ENCODE measurements at regions not wholly inside any gene's neighbourhood (a gene's known extent, or its start where the extent isn't known, plus 50 kb on each side); places are given as distances from the start of the nearest gene placed in this dataset.
"Not testable (repeated sequence)": the region's sequence is repeated elsewhere in the genome, so short reads cannot be mapped to it uniquely, and the experiment has no call there.

DNA sequence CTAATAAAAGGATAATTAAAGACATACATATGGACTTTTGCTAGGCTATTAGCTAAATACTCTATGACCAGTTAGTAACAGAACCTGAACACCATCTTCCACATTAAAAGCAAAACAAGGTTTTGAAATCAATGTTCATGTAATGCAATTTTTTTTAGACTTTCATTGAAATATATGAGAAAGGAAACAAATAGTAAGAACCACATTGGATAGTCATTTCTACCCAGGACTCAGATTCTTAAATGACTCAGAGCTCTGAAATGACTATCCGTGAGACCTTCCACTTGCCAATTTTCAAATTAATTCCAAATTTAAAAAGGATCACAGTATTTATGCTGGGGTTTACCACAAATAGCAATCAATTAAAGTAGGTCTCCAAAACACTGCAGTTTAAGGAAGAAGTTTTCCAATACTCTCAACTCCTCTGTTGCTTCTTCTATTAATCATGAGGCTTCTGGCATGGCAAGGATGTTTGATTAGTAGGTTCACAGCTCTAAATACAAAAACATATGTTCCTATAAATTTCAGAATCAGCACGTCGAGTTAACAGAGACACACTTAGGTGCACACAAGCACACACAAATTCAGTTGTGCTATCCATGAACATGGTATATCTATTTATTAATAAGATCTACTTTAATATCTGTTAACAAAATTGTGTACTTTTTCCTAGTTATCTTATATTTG is 841.0 kb downstream of the RNF144A start:
- TF ChIP-seq, protein P1, sequence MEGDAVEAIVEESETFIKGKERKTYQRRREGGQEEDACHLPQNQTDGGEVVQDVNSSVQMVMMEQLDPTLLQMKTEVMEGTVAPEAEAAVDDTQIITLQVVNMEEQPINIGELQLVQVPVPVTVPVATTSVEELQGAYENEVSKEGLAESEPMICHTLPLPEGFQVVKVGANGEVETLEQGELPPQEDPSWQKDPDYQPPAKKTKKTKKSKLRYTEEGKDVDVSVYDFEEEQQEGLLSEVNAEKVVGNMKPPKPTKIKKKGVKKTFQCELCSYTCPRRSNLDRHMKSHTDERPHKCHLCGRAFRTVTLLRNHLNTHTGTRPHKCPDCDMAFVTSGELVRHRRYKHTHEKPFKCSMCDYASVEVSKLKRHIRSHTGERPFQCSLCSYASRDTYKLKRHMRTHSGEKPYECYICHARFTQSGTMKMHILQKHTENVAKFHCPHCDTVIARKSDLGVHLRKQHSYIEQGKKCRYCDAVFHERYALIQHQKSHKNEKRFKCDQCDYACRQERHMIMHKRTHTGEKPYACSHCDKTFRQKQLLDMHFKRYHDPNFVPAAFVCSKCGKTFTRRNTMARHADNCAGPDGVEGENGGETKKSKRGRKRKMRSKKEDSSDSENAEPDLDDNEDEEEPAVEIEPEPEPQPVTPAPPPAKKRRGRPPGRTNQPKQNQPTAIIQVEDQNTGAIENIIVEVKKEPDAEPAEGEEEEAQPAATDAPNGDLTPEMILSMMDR (IDR thresholded peaks at IDR 0.05) = no peak
- TF ChIP-seq POLR2A (IDR thresholded peaks at IDR 0.05) = no peak
- intact Hi-C loops (cut with DNase I) = no loop called here
- DNase-seq = no peak
- Histone ChIP-seq H3K36me3 (no peaks in the 10 kb centered on the region), H3K27me3 (no peaks in the 10 kb centered on the region), H3K9me3 (peaks cover 0 to 21% (median 6%) of the 10 kb centered on the region in 3 donors), H3K4me1 (no peaks in the 10 kb centered on the region), H3K4me3 (no peak overlapping the region), H3K27ac (no peak overlapping the region)
- WGBS, 2 donors = 69 to 80% methylated on average over 3 of the region's 3 CpGs

DNA sequence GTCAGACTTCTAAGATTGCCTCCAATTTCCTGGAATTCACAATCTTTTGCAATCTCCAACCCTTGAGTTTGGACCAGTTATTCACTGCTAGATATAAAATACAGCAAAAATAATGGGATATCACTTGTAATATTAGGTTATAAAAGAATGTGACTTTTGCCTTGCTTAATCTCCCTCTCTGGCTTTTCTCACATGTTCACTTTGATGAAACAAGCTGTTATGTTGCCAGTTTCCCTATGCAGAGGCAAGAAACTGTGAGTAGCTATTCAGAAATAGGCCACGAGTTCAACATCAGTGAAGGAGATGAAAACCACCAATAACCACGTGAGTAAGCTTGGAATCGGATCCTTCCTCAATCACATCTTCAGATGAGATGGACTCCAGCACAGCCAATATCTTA is 842.7 kb downstream of the RNF144A start:
- DNase-seq = no peak
- Histone ChIP-seq H3K9me3 (peaks cover 0 to 15% (median 8%) of the 10 kb centered on the region in 3 donors), H3K36me3 (no peaks in the 10 kb centered on the region), H3K4me1 (no peaks in the 10 kb centered on the region), H3K27me3 (peaks cover 0 to 9% (median 0%) of the 10 kb centered on the region in 4 donors), H3K27ac (no peak overlapping the region), H3K4me3 (no peak overlapping the region)
- WGBS, 2 donors = 76 to 92% methylated on average over 3 of the region's 3 CpGs
- TF ChIP-seq POLR2A (IDR thresholded peaks at IDR 0.05) = no peak
- TF ChIP-seq, protein P1 (IDR thresholded peaks at IDR 0.05) = no peak
- intact Hi-C loops (cut with DNase I) = no loop called here

DNA sequence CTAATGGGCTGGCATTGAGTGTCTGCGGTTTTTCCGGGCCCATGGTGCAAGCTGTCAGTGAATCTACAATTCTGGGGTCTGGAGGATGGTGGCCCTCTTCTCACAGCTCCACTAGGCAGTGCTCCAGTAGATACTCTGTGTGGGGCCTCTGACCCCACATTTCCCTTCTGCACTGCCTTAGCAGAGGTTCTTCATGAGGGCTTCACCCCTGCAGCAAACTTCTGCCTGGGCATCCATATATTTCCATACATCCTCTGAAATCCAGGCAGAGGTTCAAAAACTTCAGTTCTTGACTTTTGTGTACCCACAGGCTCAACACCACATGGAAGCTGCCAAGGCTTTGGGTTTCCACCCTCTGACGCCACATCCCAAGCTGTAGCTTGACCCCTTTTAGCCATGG is 846.2 kb downstream of the RNF144A start:
- no CpG with 5 or more reads among the region's 3 CpGs for WGBS, 2 donors
- H3K27me3 ChIP-seq; intact Hi-C loops (cut with DNase I): not testable (repeated sequence)

DNA sequence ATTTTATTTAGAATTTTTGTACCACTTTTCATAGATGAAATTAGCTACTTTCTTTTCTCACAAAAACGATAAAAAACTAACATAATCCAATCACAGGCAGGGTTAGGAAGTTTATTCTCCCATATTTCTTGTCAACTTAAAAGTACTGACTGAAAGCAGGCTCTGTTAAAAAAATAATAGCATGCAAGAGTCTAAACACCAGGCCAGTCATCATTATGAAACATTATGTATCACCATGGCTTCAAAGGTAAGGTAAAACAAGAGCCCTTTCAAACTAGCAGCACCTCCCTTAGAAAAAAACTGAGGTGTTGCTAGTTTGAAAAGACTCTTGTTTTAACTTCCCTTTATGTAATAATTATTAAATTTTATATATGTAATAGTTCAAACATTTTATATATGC is 848.0 kb downstream of the RNF144A start:
- no peak overlapping the region for H3K27ac ChIP-seq
- H3K27me3 ChIP-seq = peaks cover 0 to 9% (median 0%) of the 10 kb centered on the region in 4 donors
- no peak for TF ChIP-seq POLR2A (IDR thresholded peaks at IDR 0.05)
- TF ChIP-seq, protein P1 (IDR thresholded peaks at IDR 0.05) = no peak
- peaks cover 0 to 14% (median 8%) of the 10 kb centered on the region in 3 donors for H3K9me3 ChIP-seq
- no peak overlapping the region for H3K4me3 ChIP-seq
- intact Hi-C loops (cut with DNase I) = no loop called here
- WGBS, 2 donors = 70 to 77% methylated on average over 1 of the region's 1 CpG
- no peaks in the 10 kb centered on the region for H3K36me3 ChIP-seq
- H3K4me1 ChIP-seq = no peaks in the 10 kb centered on the region
- no peak for DNase-seq

More for the DNA sequence above, 846.2 kb downstream of the RNF144A start:
- peaks cover 0 to 14% (median 8%) of the 10 kb centered on the region in 3 donors for H3K9me3 ChIP-seq
- H3K36me3 ChIP-seq, H3K27ac ChIP-seq, DNase-seq, H3K4me3 ChIP-seq, H3K4me1 ChIP-seq: not testable (repeated sequence)

DNA sequence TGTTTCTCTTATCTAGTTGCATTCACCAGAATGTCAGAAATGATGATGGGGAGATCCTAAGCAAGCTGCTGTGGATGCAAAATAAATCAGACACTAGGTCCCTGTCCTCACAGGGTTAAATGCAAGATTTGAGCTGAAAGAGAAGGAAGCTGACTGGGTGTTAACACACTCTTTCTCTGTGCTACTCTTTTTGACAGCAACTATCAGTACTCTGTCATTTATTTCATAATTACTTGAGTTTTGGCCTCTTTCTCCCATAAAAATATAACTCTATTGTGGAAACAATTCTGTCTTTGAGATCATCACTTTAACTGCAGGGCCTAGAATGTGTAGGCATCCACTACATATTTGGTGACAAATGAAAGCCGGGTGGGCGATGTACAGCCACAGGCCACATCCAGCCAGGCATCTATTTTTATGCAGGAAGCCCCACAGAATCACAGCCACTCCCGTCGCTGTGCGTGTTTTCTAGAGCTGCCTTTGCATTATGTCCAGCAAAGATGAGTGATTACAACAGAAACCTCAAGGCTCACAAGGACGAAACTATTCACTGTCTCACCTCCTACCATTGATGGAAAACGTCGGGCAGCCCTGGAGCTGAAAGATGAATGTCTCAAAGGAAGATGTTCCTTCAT is 849.0 kb downstream of the RNF144A start:
- DNase-seq = no peak
- intact Hi-C loops (cut with DNase I) = no loop called here
- Histone ChIP-seq H3K9me3 (peaks cover 0 to 14% (median 8%) of the 10 kb centered on the region in 3 donors), H3K4me3 (no peak overlapping the region), H3K27ac (no peak overlapping the region), H3K27me3 (peaks cover 0 to 9% (median 0%) of the 10 kb centered on the region in 4 donors), H3K4me1 (no peaks in the 10 kb centered on the region), H3K36me3 (no peaks in the 10 kb centered on the region)
- 85 to 86% methylated on average over 8 of the region's 8 CpGs for WGBS, 2 donors
- TF ChIP-seq, protein P1 (IDR thresholded peaks at IDR 0.05) = no peak
- no peak for TF ChIP-seq POLR2A (IDR thresholded peaks at IDR 0.05)
